Left cardiac atrium (tissue), 4 donors: ENCODE measurements at regions not wholly inside any gene's neighbourhood (a gene's known extent, or its start where the extent isn't known, plus 50 kb on each side); places are given as distances from the start of the nearest gene placed in this dataset.

Experiments
- ATAC-seq, 2 donors: fragments of 200-7000 bp; cut with Tn5 transposase; one replicate each; pipeline ENCODE4 v1.9.1; 2020; ENCODE audit warnings: mild to moderate bottlenecking in 2 of 2, moderate library complexity in 2 of 2
- DNase-seq: peaks from one replicate; pipeline ENCODE4 v3.0.0-alpha.2; 2020
- intact Hi-C, 2 donors: fragments of 100-400 bp; cut with DNase I; formaldehyde crosslinking; loops; one replicate each; pipeline versions ENCODE4 v1.14.1 to v1.15.1; 2022 to 2023
- donor health status: DM: no; HTN: yes; CAD: no.
- donor health status: DM: no; HTN: yes; CAD: no; lungs with severe emphysema.
- donor health status: DM: yes; HTN: yes; CAD: no.
- donor health status: Dilated cardiomyopathy.

GRCh38 chr1:222157612-222158011 is 390.3 kb downstream of the HHIPL2 start:
- intact Hi-C loops = no loop called here
- no peak for ATAC-seq
- no peak for DNase-seq

- no peak for ATAC-seq
- no peak for DNase-seq
- intact Hi-C loops = no loop called here
These were observed 398.3 kb upstream of the DUSP10 start for GRCh38 chr1:222140206-222140605.

GRCh38 chr1:222138095-222138494 is 396.2 kb upstream of the DUSP10 start:
- ATAC-seq = no peak
- intact Hi-C loops = no loop called here
- DNase-seq = no peak

- intact Hi-C loops = no loop called here
- ATAC-seq (no peak), DNase-seq (no peak)
These were observed 395.0 kb upstream of the DUSP10 start for GRCh38 chr1:222136869-222137268.

GRCh38 chr1:222129041-222129440 is 387.2 kb upstream of the DUSP10 start:
- DNase-seq = no peak
- intact Hi-C loops = no loop called here
- ATAC-seq = no peak

- intact Hi-C loops = no loop called here
- no peak for ATAC-seq
- DNase-seq = no peak
These were observed 385.8 kb upstream of the DUSP10 start for GRCh38 chr1:222127526-222128152.

- DNase-seq (no peak), ATAC-seq (no peak)
- intact Hi-C loops = no loop called here
These were observed 385.2 kb upstream of the DUSP10 start for GRCh38 chr1:222127096-222127495.

GRCh38 chr1:222126052-222126451 is 384.2 kb upstream of the DUSP10 start:
- ATAC-seq = no peak
- intact Hi-C loops = no loop called here

GRCh38 chr1:222124602-222125001 is 382.7 kb upstream of the DUSP10 start:
- ATAC-seq (no peak), DNase-seq (no peak)
- intact Hi-C loops = no loop called here

More at GRCh38 chr1:222126052-222126451, 384.2 kb upstream of the DUSP10 start:
- no peak for DNase-seq

- ATAC-seq (no peak), DNase-seq (no peak)
- intact Hi-C loops = no loop called here
These were observed 381.2 kb upstream of the DUSP10 start for GRCh38 chr1:222123111-222123510.

- ATAC-seq (no peak), DNase-seq (no peak)
- intact Hi-C loops = no loop called here
These were observed 375.9 kb upstream of the DUSP10 start for GRCh38 chr1:222117809-222118208.

GRCh38 chr1:222114536-222115156 is 372.8 kb upstream of the DUSP10 start:
- ATAC-seq (no peak), DNase-seq (no peak)
- intact Hi-C loops = no loop called here

GRCh38 chr1:222109836-222110235 is 367.9 kb upstream of the DUSP10 start:
- DNase-seq = no peak
- no peak for ATAC-seq
- intact Hi-C loops = no loop called here

GRCh38 chr1:222107975-222108374 is 366.1 kb upstream of the DUSP10 start:
- DNase-seq (no peak), ATAC-seq (no peak)
- intact Hi-C loops = no loop called here

- peak in 1 of 2 donors; percentile 62 for ATAC-seq
- intact Hi-C loops = no loop called here
- DNase-seq = no peak
These were observed 365.4 kb upstream of the DUSP10 start for GRCh38 chr1:222107267-222107666.

- DNase-seq = peak; percentile 46
These were observed 364.5 kb upstream of the DUSP10 start for GRCh38 chr1:222106377-222106776.

GRCh38 chr1:222105861-222106260 is 364.0 kb upstream of the DUSP10 start:
- ATAC-seq (no peak), DNase-seq (no peak)
- intact Hi-C loops = no loop called here

More at GRCh38 chr1:222106377-222106776, 364.5 kb upstream of the DUSP10 start:
- intact Hi-C loops = no loop called here
- ATAC-seq = peak in 1 of 2 donors; percentile 80

GRCh38 chr1:222105393-222105737 is 363.5 kb upstream of the DUSP10 start:
- ATAC-seq (peak in 1 of 2 donors; percentile 57), DNase-seq (no peak)
- intact Hi-C loops = no loop called here

GRCh38 chr1:222104694-222105392 is 363.0 kb upstream of the DUSP10 start:
- ATAC-seq = no peak
- DNase-seq = no peak
- intact Hi-C loops = no loop called here

- intact Hi-C loops = no loop called here
- DNase-seq (no peak), ATAC-seq (no peak)
These were observed 362.2 kb upstream of the DUSP10 start for GRCh38 chr1:222104097-222104496.

- ATAC-seq (no peak), DNase-seq (no peak)
- intact Hi-C loops = loop anchor here in 1 of 2 donors (5.0 kb wide), 1 partner anchor 353 kb away; no protein-coding TSS in a partner anchor
These were observed 357.9 kb upstream of the DUSP10 start for GRCh38 chr1:222099746-222100145.
